ENCODE measurements at regions not wholly inside any gene's neighbourhood (a gene's known extent, or its start where the extent isn't known, plus 50 kb on each side); places are given as distances from the start of the nearest gene placed in this dataset.

DNA sequence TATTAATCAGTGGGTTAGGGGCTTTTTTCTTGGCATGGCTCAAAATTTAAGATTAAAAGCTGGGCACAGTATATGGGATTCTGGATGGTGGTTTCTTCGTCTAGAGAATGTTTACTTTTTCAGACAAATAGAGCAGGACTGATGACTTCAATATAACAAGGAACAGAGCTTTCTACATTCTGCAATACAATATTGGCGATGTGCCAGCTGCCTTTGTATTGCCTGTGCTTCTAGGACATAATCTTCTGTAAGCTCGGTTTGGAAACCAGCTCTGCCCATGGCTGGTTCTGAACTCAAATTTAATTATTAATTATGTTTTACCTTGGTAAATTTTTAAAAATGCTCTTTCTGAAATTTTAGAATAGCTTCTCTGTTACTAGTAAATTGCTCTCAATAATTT, 139.1 kb upstream of the TRPC4 start:
- TF ChIP-seq FOXK2 (IDR thresholded peaks at IDR 0.05) (no peak), ZNF384 (IDR thresholded peaks at IDR 0.05) (no peak), ELF4 (IDR thresholded peaks at IDR 0.05) (no peak)

All from HEK293T (cell line).